Upper lobe of left lung (tissue), 4 donors: ENCODE measurements at regions not wholly inside any gene's neighbourhood (a gene's known extent, or its start where the extent isn't known, plus 50 kb on each side); places are given as distances from the start of the nearest gene placed in this dataset.

ENCODE experiments used
- CTCF ChIP-seq, 6 experiments: fragments of 450-650 bp in 4 of 6; fragments of 200-600 bp in 2 of 6; sonication (generic) in 2 of 6; IDR thresholded peaks; one replicate each; pipeline ENCODE4 v1.5.1; 2016 to 2019; ENCODE audit warnings: antibody characterized with exemption in 6 of 6
- POLR2A ChIP-seq, 4 donors: fragments of 450-650 bp; IDR thresholded peaks; one replicate each; pipeline ENCODE4 v1.5.1; 2016 to 2017; ENCODE audit warnings: antibody characterized with exemption in 4 of 4, mild to moderate bottlenecking in 2 of 4
- POLR2AphosphoS5 ChIP-seq, 2 donors: sonication (generic); formaldehyde crosslinking; IDR thresholded peaks; one replicate each; pipeline ENCODE4 v1.5.1; 2017; ENCODE audit warnings: antibody characterized with exemption in 2 of 2

DNA sequence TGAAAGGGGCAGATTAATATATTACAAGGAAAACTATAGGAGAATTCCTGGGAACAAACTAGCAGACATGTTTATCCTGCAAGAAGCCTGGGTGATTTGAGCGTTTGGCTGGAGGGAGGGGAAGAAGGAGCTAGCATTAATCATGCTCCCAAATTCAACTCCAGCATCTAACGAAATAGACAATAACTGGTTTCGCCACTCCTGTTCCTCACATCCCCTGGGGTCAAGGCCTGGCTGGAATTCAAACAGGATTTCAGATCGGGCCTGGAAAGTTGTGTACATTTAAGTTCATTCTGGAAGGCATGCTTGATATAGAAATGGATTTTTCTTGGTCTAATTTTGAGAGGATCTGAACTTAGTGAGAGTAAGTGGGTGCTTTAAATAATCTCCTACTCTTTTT lies 126.1 kb upstream of the CTAGE1 start:
- TF ChIP-seq POLR2AphosphoS5 (IDR thresholded peaks at IDR 0.05): no peak
- no peak for TF ChIP-seq CTCF (IDR thresholded peaks at IDR 0.05)
- no peak for TF ChIP-seq POLR2A (IDR thresholded peaks at IDR 0.05)
